Lower leg skin (tissue), 3 donors: ENCODE measurements at regions not wholly inside any gene's neighbourhood (a gene's known extent, or its start where the extent isn't known, plus 50 kb on each side); places are given as distances from the start of the nearest gene placed in this dataset.

Source experiments
- CTCF ChIP-seq, 3 donors: fragments of 450-650 bp; IDR thresholded peaks; one replicate each; pipeline ENCODE4 v1.5.1; 2016; ENCODE audit warnings: antibody characterized with exemption in 3 of 3, mild to moderate bottlenecking in 3 of 3, moderate library complexity in 2 of 3
- POLR2A ChIP-seq, 2 donors: fragments of 450-650 bp; IDR thresholded peaks; one replicate each; pipeline ENCODE4 v1.6.1; 2016 to 2017; ENCODE audit warnings: antibody characterized with exemption in 2 of 2, mild to moderate bottlenecking in 1 of 2, moderate library complexity in 1 of 2

- TF ChIP-seq CTCF (IDR thresholded peaks at IDR 0.05) (no peak), POLR2A (IDR thresholded peaks at IDR 0.05) (no peak)
Measured at GRCh38 chr22:27605390-27605789, 196.2 kb downstream of the MN1 start.
